A549 (cell line): ENCODE measurements at regions not wholly inside any gene's neighbourhood (a gene's known extent, or its start where the extent isn't known, plus 50 kb on each side); places are given as distances from the start of the nearest gene placed in this dataset.

Experiments used
- ATAC-seq, 2 experiments: fragments of 200-7000 bp in 1 of 2; fragments of >200 bp in 1 of 2; cut with Nextera tagmentation in 1 of 2; cut with Tn5 transposase in 1 of 2; 3 replicates each; pipeline versions ENCODE4 v1.8.0 to v1.9.1; 2018 to 2020; ENCODE audit warnings: mild to moderate bottlenecking in 1 of 2, moderate library complexity in 1 of 2
- CTCF ChIA-PET: fragments of 300-600 bp; sonication (Branson Sonifier 250); formaldehyde crosslinking; extraction: SDS; loops from one replicate; lab custom pipeline; 2021; ENCODE audit warnings: antibody characterized with exemption, inconsistent platforms; lab: Yijun Ruan, JAX
- POLR2A ChIA-PET: fragments of 350-600 bp; formaldehyde crosslinking; extraction: SDS; loops from one replicate; lab custom pipeline; 2021; ENCODE audit warnings: antibody characterized with exemption, inconsistent platforms; lab: Yijun Ruan, JAX
- DNase-seq, 2 experiments: peaks; one replicate each; pipeline versions ENCODE4 v3.0.0 to v3.0.0-alpha.2; 2011 to 2016; ENCODE audit warnings: low read depth in 1 of 2, low spot score in 1 of 2
- FAIRE-seq: peaks from 2 replicates; lab custom pipeline; 2011; peaks lifted over from hg19 to GRCh38; lab: Jason Lieb, UNC
- H3K27ac ChIP-seq, 2 experiments: fragments of >200 bp; sonication (Bioruptor Twin); formaldehyde crosslinking; 3 replicates each; pipeline ENCODE4 v1.5.1; 2016 to 2017
- H3K4me1 ChIP-seq: fragments of >200 bp; sonication (Bioruptor Twin); formaldehyde crosslinking; 3 replicates; pipeline ENCODE4 v1.6.1; 2016
- H3K4me2 ChIP-seq: fragments of >200 bp; sonication (Bioruptor Twin); formaldehyde crosslinking; 3 replicates; pipeline ENCODE4 v1.6.1; 2016
- H3K4me3 ChIP-seq: fragments of >200 bp; sonication (Bioruptor Twin); formaldehyde crosslinking; 3 replicates; pipeline ENCODE4 v1.5.1; 2016
- H3K9me3 ChIP-seq: fragments of >200 bp; sonication (Bioruptor Twin); formaldehyde crosslinking; 3 replicates; pipeline ENCODE4 v1.6.1; 2016
- ATOH8 ChIP-seq: fragments of 250-450 bp; sonication (Bioruptor Pico); IDR thresholded peaks from 2 replicates; pipeline ENCODE4 v1.5.0; 2020; ENCODE audit warnings: low read depth, mild to moderate bottlenecking, moderate library complexity
- CEBPB ChIP-seq, 2 experiments: fragments of >200 bp in 1 of 2; sonication (Bioruptor Twin) in 1 of 2; formaldehyde crosslinking in 1 of 2; IDR thresholded peaks; 2 replicates each; pipeline ENCODE4 v1.6.1; 2012 to 2016
- CTCF ChIP-seq: fragments of >200 bp; sonication (Bioruptor Twin); formaldehyde crosslinking; IDR thresholded peaks from 3 replicates; pipeline ENCODE4 v1.5.1; 2016
- E2F6 ChIP-seq: IDR thresholded peaks from 2 replicates; pipeline ENCODE4 v1.6.1; 2012; ENCODE audit warnings: low read depth, borderline replicate concordance
- FOXS1 ChIP-seq: fragments of 250-450 bp; sonication (Bioruptor Pico); IDR thresholded peaks from 2 replicates; pipeline ENCODE4 v1.5.0; 2020; ENCODE audit warnings: mild to moderate bottlenecking, moderate library complexity
- HDAC2 ChIP-seq: fragments of 200-600 bp; sonication (generic); IDR thresholded peaks from 2 replicates; pipeline ENCODE4 v1.6.1; 2016
- KDM1A ChIP-seq: fragments of 200-600 bp; sonication (generic); IDR thresholded peaks from 2 replicates; pipeline ENCODE4 v1.6.1; 2016; ENCODE audit warnings: low read depth, mild to moderate bottlenecking
- MAFK ChIP-seq: fragments of 450-650 bp; IDR thresholded peaks from 2 replicates; pipeline ENCODE4 v1.6.1; 2014; ENCODE audit not compliant: partially characterized antibody
- PHF8 ChIP-seq: fragments of 200-600 bp; sonication (generic); IDR thresholded peaks from 2 replicates; pipeline ENCODE4 v1.6.1; 2016; ENCODE audit warnings: low read depth, mild to moderate bottlenecking, antibody characterized with exemption, moderate library complexity, borderline replicate concordance
- RAD21 ChIP-seq, 2 experiments: fragments of >200 bp in 1 of 2; sonication (Bioruptor Twin) in 1 of 2; formaldehyde crosslinking in 1 of 2; IDR thresholded peaks in 1 of 2; conservative IDR thresholded peaks in 1 of 2; 2 replicates in 1 of 2; 3 replicates in 1 of 2; pipeline ENCODE4 v1.6.1; 2012 to 2018; ENCODE audit warnings: inconsistent platforms in 1 of 2
- RNF2 ChIP-seq: fragments of 200-600 bp; sonication (generic); IDR thresholded peaks from 2 replicates; pipeline ENCODE4 v1.6.1; 2016; ENCODE audit warnings: low read depth, mild to moderate bottlenecking, antibody characterized with exemption, moderate library complexity, borderline replicate concordance
- TFCP2L1 ChIP-seq: fragments of 250-450 bp; sonication (Bioruptor Pico); IDR thresholded peaks from 2 replicates; pipeline ENCODE4 v1.5.0; 2021; ENCODE audit warnings: mild to moderate bottlenecking
- USF2 ChIP-seq: fragments of 450-650 bp; IDR thresholded peaks from 2 replicates; pipeline ENCODE4 v1.6.1; 2014; ENCODE audit warnings: antibody characterized with exemption
- WGBS: methylation state at CpG from one replicate; pipeline ENCODE4 v1.1.6; 2017; ENCODE audit errors: missing lambda C conversion rate; 5-methylcytosine and 5-hydroxymethylcytosine counted together

GRCh38 chr20:50350510-50351249, 159.5 kb upstream of the PTPN1 start:
- ChIA-PET CTCF (interaction anchor here (1.4 kb wide), 1 partner anchor 19 kb away, joined by 3 read pairs; no protein-coding TSS in a partner anchor), POLR2A (no interaction called here)
- Histone ChIP-seq H3K9me3 (no peaks in the 10 kb centered on the region), H3K4me3 (no peak overlapping the region), H3K4me2 (no peak overlapping the region), H3K4me1 (peaks cover 28% of the 10 kb centered on the region), H3K27ac (peak overlapping the region in 1 of 2 experiments; percentile 30; a peak in 1 of 6 replicates)
- no peak for TF ChIP-seq TFCP2L1 (CRISPR knock-in tag)
- peak; percentile 10 for TF ChIP-seq MAFK
- 93% methylated on average over 16 of the region's 16 CpGs for WGBS
- DNase-seq, result no peak
- FAIRE-seq, result no peak
- no peak for ATAC-seq

- Histone ChIP-seq H3K4me2 (no peak overlapping the region), H3K27ac (0 out of 6 replicates have a peak overlapping the region, but pooled peaks of 1 of the 2 experiments have one; percentile 24), H3K4me3 (no peak overlapping the region), H3K4me1 (peaks cover 19% of the 10 kb centered on the region), H3K9me3 (no peaks in the 10 kb centered on the region)
- 94% methylated on average over 11 of the region's 11 CpGs for WGBS
- DNase-seq (no peak), FAIRE-seq (no peak), ATAC-seq (no peak)
- TF ChIP-seq HDAC2 (no peak), RNF2 (no peak), KDM1A (no peak), USF2 (no peak), CTCF (no peak), E2F6 (no peak), PHF8 (no peak), CEBPB (IDR thresholded peaks at IDR 0.05) (no peak)
- CTCF ChIA-PET, result no interaction called here
- POLR2A ChIA-PET, result interaction anchor here (0.5 to 1.6 kb wide), 2 partner anchors 160 to 392 kb away, joined by 3 to 4 read pairs; partner anchors contain the start of gene CEBPB
Observed at GRCh38 chr20:50351541-50351940, 158.6 kb upstream of the PTPN1 start.

GRCh38 chr20:50353289-50353961, 156.8 kb upstream of the PTPN1 start:
- WGBS, result 92% methylated on average over 16 of the region's 16 CpGs
- ChIA-PET POLR2A (interaction anchor here (1.6 kb wide), 1 partner anchor 162 kb away, joined by 4 read pairs; the partner anchor contains the start of gene CEBPB), CTCF (interaction anchor here (0.5 to 2.1 kb wide), 2 partner anchors 32 to 466 kb away, joined by 4 to 5 read pairs; no protein-coding TSS in a partner anchor)
- Histone ChIP-seq H3K4me1 (peaks cover 11% of the 10 kb centered on the region; the same call in 2 of the 3 replicates), H3K4me3 (no peak overlapping the region), H3K27ac (peak overlapping the region in 1 of 2 experiments; percentile 55; a peak in 4 of 6 replicates), H3K4me2 (no peak overlapping the region), H3K9me3 (no peaks in the 10 kb centered on the region)
- no peak for TF ChIP-seq RAD21 (conservative IDR thresholded peaks at IDR 0.05 in 1 of 2, IDR thresholded peaks at IDR 0.05 in 1 of 2)
- no peak for TF ChIP-seq FOXS1 (CRISPR knock-in tag)
- no peak for TF ChIP-seq ATOH8
- FAIRE-seq (no peak), DNase-seq (no peak), ATAC-seq (no peak)
